ENCODE measurements at regions not wholly inside any gene's neighbourhood (a gene's known extent, or its start where the extent isn't known, plus 50 kb on each side); places are given as distances from the start of the nearest gene placed in this dataset.

- intact Hi-C loops (cut with micrococcal nuclease) = no loop called here
- Histone ChIP-seq H3K4me1 (ENCODE audit: control insufficient read depth, extremely low read depth, insufficient read depth, low read length) (no peaks in the 10 kb centered on the region), H3K27me3 (ENCODE audit: control insufficient read depth in 2 of 2, insufficient read depth in 2 of 2, low read length in 2 of 2) (peaks cover 0 to 5% of the 10 kb centered on the region in 2 experiments), H3K79me2 (ENCODE audit: control insufficient read depth, insufficient read depth, low read length) (no peaks in the 10 kb centered on the region), H2AFZ (ENCODE audit: low read depth, low read length) (no peak overlapping the region), H3K9ac (replicated peaks; ENCODE audit: extremely low read depth, insufficient read depth, low read length) (no peak overlapping the region), H3K4me2 (ENCODE audit: insufficient read depth, low read length) (no peak overlapping the region), H3K9me3 (replicated peaks; ENCODE audit: control insufficient read depth, insufficient read depth, low read length) (no peaks in the 10 kb centered on the region), H3K9me1 (replicated peaks; ENCODE audit: control insufficient read depth, extremely low read depth, insufficient read depth, low read length) (no peaks in the 10 kb centered on the region), H3K27ac (ENCODE audit: insufficient read depth, low read depth, low read length) (no peak overlapping the region), H3K36me3 (ENCODE audit: control insufficient read depth in 2 of 2, extremely low read depth in 1 of 2, insufficient read depth in 2 of 2, low read length in 2 of 2) (no peaks in the 10 kb centered on the region), H4K20me1 (replicated peaks; ENCODE audit: control insufficient read depth, extremely low read depth, insufficient read depth, low read length) (no peaks in the 10 kb centered on the region), H3K4me3 (replicated peaks in 1 of 3; ENCODE audit: insufficient read depth in 1 of 3, low read depth in 1 of 3, low read length in 3 of 3) (no peak overlapping the region)
- ChIA-PET POLR2A (interaction anchor here (0.7 kb wide), 1 partner anchor 25 kb away, joined by 3 read pairs; no protein-coding TSS in a partner anchor), CTCF (no interaction called here)
- no peak for DNase-seq (ENCODE audit: low read depth, low spot score)
- dilution Hi-C loops (cut with MboI; ENCODE audit: extremely low pct_ligation_motif_present, low sequenced_read_pairs) = no loop called here
- TF ChIP-seq EZH2 (IDR thresholded peaks at IDR 0.05; ENCODE audit: borderline replicate concordance, low read depth, low read length, severe bottlenecking) (no peak), JUN (IDR thresholded peaks at IDR 0.05; ENCODE audit: borderline replicate concordance, insufficient read depth, insufficient read length, low read depth) (no peak), POLR2A (IDR thresholded peaks at IDR 0.05; ENCODE audit: low read depth, low read length) (no peak), GATA2 (IDR thresholded peaks at IDR 0.05; ENCODE audit: insufficient read depth, insufficient read length, low read depth, low read length) (no peak), MAX (IDR thresholded peaks at IDR 0.05; ENCODE audit: insufficient read depth, insufficient read length) (no peak), CTCF (IDR thresholded peaks at IDR 0.05; ENCODE audit: extremely low read depth in 1 of 2, insufficient read depth in 1 of 2, low read depth in 1 of 2, low read length in 2 of 2) (no peak), FOS (IDR thresholded peaks at IDR 0.05; ENCODE audit: borderline replicate concordance, insufficient read depth, low read length) (no peak), POLR2AphosphoS5 (IDR thresholded peaks at IDR 0.05; ENCODE audit: insufficient read depth, low read depth, low read length) (no peak), MYC (IDR thresholded peaks at IDR 0.05; ENCODE audit: low read depth, low read length) (no peak)
- BruUV-seq (replicated peaks) = no TSS peak
- peak; percentile 24 for FAIRE-seq
Measured at GRCh38 chr4:143286701-143287571, 49.7 kb upstream of the GAB1 start.

Measured in endothelial cell of umbilical vein (primary cell).